ENCODE measurements at regions not wholly inside any gene's neighbourhood (a gene's known extent, or its start where the extent isn't known, plus 50 kb on each side); places are given as distances from the start of the nearest gene placed in this dataset.

DNA sequence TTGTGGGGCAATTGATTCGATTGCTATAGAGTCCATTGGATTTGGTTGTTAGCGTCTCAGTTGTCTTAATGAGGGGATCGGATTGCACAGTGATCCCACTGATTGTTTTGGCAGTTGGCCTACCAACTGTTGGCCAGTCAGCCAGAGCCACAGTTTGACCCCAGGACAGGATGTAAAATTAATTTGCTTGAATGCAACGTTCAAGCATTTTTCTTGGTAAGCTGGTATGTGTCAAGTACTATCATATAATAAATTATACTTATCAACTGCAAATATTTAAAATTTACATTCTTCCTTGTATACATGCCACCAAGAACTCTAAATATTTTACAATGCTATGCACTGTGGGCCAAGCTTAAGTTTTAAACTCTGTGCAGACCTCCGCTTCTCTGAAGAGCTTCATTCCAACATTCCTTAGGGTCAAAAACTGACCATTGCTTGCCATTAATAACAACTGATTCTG is 80.4 kb upstream of the OSMR start:
- Histone ChIP-seq H3K4me3 (no peak overlapping the region), H3K27me3 (no peaks in the 10 kb centered on the region), H3K4me1 (no peaks in the 10 kb centered on the region), H3K36me3 (no peaks in the 10 kb centered on the region), H3K27ac (no peak overlapping the region), H3K9me3 (no peaks in the 10 kb centered on the region)
- no peak for DNase-seq
- TF ChIP-seq POLR2A (IDR thresholded peaks at IDR 0.05): no peak
- TF ChIP-seq, protein P1, sequence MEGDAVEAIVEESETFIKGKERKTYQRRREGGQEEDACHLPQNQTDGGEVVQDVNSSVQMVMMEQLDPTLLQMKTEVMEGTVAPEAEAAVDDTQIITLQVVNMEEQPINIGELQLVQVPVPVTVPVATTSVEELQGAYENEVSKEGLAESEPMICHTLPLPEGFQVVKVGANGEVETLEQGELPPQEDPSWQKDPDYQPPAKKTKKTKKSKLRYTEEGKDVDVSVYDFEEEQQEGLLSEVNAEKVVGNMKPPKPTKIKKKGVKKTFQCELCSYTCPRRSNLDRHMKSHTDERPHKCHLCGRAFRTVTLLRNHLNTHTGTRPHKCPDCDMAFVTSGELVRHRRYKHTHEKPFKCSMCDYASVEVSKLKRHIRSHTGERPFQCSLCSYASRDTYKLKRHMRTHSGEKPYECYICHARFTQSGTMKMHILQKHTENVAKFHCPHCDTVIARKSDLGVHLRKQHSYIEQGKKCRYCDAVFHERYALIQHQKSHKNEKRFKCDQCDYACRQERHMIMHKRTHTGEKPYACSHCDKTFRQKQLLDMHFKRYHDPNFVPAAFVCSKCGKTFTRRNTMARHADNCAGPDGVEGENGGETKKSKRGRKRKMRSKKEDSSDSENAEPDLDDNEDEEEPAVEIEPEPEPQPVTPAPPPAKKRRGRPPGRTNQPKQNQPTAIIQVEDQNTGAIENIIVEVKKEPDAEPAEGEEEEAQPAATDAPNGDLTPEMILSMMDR (IDR thresholded peaks at IDR 0.05): no peak

DNA sequence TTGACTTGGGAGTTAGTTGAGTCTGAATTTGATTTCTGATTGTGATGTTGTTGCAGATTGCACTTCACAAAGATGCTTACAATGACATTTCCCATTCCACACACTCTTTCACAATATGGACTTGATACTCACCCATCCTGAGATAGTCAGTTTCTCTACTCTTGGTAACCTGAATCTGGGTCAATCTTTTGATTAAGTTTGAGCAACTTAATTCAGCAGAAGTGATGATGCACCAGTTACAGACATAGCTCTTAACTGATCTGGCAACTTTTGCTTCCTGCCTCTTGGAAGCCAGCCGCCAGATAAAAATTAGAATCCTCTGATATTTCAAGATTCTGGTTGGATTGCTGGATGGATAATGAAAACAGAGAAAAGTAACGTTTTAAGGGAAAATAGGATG is 79.7 kb upstream of the OSMR start:
- no peak for DNase-seq
- no peaks in the 10 kb centered on the region for H3K9me3 ChIP-seq
- H3K4me1 ChIP-seq: no peaks in the 10 kb centered on the region
- H3K27me3 ChIP-seq: no peaks in the 10 kb centered on the region
- no peak overlapping the region for H3K27ac ChIP-seq
- TF ChIP-seq, protein P1 (IDR thresholded peaks at IDR 0.05): no peak
- TF ChIP-seq POLR2A (IDR thresholded peaks at IDR 0.05): no peak
- no peaks in the 10 kb centered on the region for H3K36me3 ChIP-seq
- H3K4me3 ChIP-seq: no peak overlapping the region

DNA sequence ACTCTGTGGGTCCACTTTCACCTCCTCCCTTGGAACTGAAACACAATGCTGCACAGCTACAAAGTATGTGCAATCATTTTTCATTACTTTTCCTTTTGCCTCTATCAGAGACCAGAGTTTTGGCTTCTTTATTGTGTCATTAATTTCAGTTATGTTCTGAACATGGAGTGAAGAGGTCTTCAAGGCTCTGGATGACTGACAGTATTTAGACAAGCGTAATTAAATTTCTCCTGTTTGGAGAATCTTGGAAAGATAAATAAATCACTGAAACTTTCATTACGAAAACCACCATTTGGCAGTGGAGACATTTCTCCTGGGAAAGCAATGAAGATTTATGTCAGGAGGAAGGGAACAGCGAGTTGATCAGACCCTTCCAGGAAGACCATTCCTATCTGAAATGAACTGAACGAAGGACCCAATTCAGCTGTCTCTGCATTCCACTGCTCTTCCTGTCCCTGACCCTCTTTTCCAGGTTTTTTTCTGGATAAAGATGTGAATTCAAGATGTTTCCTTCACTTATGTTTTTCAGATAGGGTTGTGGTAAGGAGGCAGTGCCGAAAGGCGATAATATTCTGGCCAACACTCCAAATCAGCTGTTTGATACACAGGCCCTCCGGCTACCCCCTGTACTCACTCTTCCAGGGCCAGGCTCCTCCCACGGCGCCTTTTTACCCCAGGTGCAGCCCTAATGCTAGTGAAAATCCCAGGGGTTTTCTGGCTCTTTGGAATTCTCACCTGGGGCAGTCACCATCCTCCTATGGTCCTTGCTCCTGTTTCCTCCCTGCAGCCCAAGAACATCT is 77.2 kb upstream of the OSMR start:
- H3K4me1 ChIP-seq: no peaks in the 10 kb centered on the region
- H3K4me3 ChIP-seq: no peak overlapping the region
- H3K36me3 ChIP-seq: no peaks in the 10 kb centered on the region
- no peaks in the 10 kb centered on the region for H3K27me3 ChIP-seq
- DNase-seq: no peak
- TF ChIP-seq, protein P1 (IDR thresholded peaks at IDR 0.05): no peak
- TF ChIP-seq POLR2A (IDR thresholded peaks at IDR 0.05): no peak
- H3K9me3 ChIP-seq: no peaks in the 10 kb centered on the region
- H3K27ac ChIP-seq: no peak overlapping the region

DNA sequence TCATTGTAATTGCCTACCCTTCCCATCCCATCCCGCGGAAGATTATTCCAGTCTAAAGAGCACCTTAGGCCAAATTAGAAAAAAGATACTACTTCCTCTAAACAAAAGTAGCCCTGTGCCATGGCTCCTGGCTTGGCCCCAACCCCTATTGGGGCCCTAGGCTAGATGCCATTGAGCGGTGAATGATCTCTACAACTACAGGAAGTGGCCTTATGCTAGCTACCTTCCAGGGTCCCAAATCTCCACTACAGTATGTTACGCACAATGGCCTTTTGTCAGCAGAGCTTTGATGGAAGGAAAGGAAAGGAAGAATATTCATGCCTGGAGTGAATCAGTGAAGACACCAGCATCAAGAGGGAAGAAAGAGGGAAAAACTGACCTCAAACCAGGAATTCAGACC is 73.3 kb upstream of the OSMR start:
- DNase-seq: no peak
- Histone ChIP-seq H3K4me3 (no peak overlapping the region), H3K9me3 (no peaks in the 10 kb centered on the region), H3K27ac (no peak overlapping the region), H3K36me3 (no peaks in the 10 kb centered on the region), H3K4me1 (no peaks in the 10 kb centered on the region), H3K27me3 (no peaks in the 10 kb centered on the region)
- no peak for TF ChIP-seq POLR2A (IDR thresholded peaks at IDR 0.05)
- TF ChIP-seq, protein P1 (IDR thresholded peaks at IDR 0.05): no peak

DNA sequence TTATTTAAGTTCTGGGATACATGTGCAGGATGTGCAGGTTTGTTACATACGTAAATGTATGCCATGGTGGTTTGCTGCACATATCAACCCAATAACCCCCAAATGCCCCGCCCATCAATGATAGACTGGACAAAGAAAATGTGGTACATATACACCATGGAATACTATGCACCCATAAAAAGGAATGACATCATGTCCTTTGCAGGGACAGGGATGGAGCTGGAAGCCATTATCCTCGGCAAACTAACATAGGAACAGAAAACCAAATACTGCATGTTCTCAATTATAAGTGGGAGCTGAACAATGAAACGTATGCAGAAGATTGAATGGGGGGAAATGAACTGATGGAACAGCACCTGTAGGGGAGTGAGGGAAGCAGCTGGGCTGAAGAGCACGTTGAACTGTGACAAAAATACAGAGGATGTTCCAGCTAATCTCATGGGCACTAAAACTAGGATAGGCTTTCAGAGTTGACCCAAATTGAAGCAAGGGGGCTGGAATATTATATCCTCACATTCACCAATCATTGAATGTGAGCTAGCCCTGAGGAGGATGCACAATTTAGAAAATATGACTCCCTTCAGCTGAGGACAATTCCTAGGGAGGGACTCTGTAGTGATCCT is 70.5 kb upstream of the OSMR start:
- Histone ChIP-seq H3K4me3 (no peak overlapping the region), H3K4me1 (no peaks in the 10 kb centered on the region), H3K36me3 (no peaks in the 10 kb centered on the region), H3K9me3 (no peaks in the 10 kb centered on the region), H3K27ac (no peak overlapping the region), H3K27me3 (no peaks in the 10 kb centered on the region)
- no peak for DNase-seq
- TF ChIP-seq, protein P1 (IDR thresholded peaks at IDR 0.05): no peak
- no peak for TF ChIP-seq POLR2A (IDR thresholded peaks at IDR 0.05)
